HTR-8/SVneo (cell line): ENCODE measurements at regions not wholly inside any gene's neighbourhood (a gene's known extent, or its start where the extent isn't known, plus 50 kb on each side); places are given as distances from the start of the nearest gene placed in this dataset.
"Not testable (repeated sequence)": the region's sequence is repeated elsewhere in the genome, so short reads cannot be mapped to it uniquely, and the experiment has no call there.

Experiments used
- DNase-seq: peaks from one replicate; pipeline ENCODE4 v3.0.0; 2011; ENCODE audit warnings: low spot score, mixed read lengths; ENCODE audit not compliant: insufficient read length
- FAIRE-seq: peaks from 2 replicates; lab custom pipeline; 2011; peaks lifted over from hg19 to GRCh38; lab: Jason Lieb, UNC

DNA sequence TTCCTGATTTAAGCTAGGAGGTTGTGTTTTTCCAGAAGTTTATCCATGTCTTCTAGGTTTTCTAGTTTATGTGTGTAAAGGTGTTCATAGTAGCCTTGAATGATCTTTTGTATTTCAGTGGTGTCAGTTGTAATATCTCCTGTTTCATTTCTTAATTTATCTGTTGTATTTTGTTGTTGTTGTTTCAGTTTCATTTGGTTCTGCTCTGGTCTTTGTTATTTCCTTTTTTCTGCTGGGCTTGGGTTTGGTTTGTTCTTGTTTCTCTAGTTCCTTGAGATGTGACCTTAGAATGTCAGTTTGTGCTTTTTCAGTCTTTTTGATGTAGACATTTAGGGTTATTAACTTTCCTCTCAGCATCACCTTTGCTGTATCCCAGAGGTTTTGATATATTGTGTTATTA, 62.8 kb downstream of the SCP2D1 start:
- not testable (repeated sequence) for DNase-seq, FAIRE-seq

- FAIRE-seq (no peak), DNase-seq (no peak)
Measured at GRCh38 chr20:18879262-18879661, 65.7 kb downstream of the SCP2D1 start.

DNA sequence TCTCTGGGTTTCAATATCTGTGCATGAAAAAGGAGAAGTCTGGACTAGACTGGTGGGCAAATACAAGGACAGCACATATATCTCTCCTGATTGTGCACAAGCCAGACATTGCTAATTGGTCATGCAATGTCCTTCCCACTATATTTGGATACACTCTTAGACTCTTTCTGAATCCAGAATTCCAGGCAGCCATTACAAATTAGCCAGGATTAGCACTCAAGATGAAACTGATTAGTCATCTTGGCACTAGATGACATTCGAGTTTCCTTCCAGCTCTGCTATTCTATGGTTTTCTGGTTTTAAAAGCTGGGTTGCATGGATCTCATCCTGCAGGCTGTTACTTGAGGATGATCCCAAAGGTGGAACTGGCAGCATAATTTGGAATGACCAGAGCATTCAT, 73.2 kb downstream of the SCP2D1 start:
- DNase-seq = no peak

GRCh38 chr20:18901980-18902737, 88.6 kb downstream of the SCP2D1 start:
- FAIRE-seq (no peak), DNase-seq (no peak)

More for the DNA sequence above, 73.2 kb downstream of the SCP2D1 start:
- FAIRE-seq = no peak

DNA sequence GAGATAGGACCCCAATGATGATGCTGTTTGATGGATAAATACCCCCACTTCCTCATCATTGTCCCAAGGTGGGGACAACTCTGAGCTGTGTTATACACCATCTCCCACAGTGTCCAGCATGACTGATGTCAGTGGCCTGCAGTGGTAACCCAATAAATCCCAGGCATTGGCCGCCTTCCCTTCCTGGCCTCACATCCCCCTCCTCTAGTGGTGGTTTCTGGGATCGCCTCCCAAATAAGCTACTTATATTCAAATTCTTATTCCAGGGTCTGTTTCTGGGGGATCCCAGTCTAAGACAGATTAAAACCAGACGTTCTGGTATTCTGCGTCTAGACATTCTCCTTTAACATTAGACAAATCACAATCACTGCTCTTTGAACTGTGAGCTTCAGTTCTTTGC, 90.6 kb downstream of the SCP2D1 start:
- no peak for DNase-seq

DNA sequence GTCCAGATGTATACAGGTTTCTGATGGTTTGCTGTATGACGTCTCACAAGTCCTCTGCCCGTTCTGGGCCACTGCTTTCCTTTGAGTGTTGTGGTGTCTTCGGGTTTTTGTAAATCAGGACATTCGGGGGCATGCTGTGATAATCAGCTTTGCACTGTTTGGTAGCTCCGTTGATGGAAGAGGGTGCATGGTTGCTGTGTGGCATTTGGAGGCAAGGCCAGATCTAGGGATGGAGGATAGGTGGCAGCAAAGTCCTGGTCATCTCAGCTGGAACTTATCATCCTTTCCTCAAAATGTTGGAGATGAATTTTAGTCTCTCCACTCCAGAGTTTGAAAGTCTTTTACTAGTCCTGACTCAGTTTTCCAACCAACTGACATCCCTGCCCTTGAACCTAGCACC, 91.0 kb downstream of the SCP2D1 start:
- DNase-seq (no peak), FAIRE-seq (no peak)

More for the DNA sequence above, 90.6 kb downstream of the SCP2D1 start:
- no peak for FAIRE-seq

DNA sequence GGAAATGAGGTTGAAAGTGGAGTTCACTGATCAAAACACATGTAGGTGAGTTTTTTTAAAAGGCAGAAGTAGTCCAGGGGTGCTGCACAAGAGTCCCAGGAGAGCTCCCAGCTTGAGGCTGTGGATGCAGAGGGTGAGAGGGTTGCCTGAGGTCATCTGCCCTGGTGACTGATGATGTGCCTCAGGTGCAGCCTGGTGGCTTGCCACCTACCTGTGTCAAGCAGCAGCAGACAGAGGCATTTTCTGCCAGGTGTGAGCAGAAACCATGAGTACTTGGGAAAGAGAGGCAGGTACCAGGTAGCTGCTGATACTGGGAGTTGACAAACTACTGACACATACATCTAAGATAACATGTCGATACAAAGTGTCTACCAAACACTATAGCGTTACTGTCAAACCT, 92.5 kb downstream of the SCP2D1 start:
- no peak for FAIRE-seq
- no peak for DNase-seq

DNA sequence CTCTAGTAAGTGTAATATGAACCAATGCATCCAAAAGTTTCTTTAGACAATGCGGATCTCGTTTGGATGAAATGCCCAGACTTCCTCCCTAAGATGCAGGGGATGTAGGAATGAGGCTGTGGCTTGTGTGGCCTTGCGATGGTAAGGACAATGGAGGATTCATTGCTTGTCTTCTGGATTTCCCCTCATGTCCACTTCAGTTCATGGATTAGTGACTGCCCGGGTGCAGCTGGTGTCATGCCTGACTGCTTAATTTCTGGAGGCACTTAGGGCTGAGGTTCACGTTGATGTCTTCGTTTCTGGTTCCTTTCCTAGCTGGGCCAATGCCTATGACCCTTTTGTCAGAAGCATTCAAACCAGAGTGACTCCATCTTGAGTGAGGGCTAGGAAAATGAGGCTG, 93.8 kb downstream of the SCP2D1 start:
- no peak for DNase-seq
- no peak for FAIRE-seq

GRCh38 chr20:18908109-18908508, 94.5 kb downstream of the SCP2D1 start:
- DNase-seq (no peak), FAIRE-seq (no peak)

GRCh38 chr20:18909254-18909653, 95.7 kb downstream of the SCP2D1 start:
- FAIRE-seq = no peak
- no peak for DNase-seq

DNA sequence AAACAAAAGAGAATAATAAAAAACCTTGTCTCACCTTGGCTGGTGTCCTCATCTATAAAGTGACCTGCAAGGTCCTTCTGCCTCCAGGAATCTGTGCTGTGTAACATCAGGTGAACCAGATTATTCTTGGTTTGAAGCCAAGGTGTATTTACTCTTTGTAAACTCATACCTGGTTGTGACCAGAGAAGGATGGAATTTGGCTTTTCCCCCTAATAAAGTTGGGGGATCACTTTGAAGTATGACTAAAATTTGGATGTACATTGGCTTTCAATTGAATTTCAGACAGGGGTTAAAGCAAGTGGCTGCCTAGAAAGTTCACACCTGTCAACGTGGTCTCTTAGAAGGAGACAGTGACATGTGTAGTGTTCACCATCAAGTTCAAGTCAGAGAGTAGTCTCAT, 100.1 kb downstream of the SCP2D1 start:
- no peak for FAIRE-seq

DNA sequence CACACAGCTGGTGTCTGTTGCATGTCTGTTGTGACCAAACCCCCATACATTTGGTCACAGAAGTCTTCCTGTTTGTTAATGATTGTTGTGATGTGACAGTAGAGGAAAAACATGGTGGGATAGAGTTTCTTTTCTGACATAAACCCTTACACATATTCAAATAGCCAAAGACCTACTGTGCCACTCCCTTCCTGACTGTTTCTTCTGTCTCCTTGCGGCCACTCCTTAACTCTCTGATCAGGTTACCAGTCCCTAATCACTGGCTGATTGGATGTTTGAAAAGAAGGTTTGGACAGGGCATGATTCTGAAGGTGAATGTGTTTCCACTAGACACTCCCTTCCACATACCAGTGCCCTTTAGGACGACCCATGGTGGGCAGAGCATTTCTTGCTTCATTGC, 101.2 kb downstream of the SCP2D1 start:
- DNase-seq = no peak
- no peak for FAIRE-seq

More for the DNA sequence above, 100.1 kb downstream of the SCP2D1 start:
- DNase-seq = no peak

DNA sequence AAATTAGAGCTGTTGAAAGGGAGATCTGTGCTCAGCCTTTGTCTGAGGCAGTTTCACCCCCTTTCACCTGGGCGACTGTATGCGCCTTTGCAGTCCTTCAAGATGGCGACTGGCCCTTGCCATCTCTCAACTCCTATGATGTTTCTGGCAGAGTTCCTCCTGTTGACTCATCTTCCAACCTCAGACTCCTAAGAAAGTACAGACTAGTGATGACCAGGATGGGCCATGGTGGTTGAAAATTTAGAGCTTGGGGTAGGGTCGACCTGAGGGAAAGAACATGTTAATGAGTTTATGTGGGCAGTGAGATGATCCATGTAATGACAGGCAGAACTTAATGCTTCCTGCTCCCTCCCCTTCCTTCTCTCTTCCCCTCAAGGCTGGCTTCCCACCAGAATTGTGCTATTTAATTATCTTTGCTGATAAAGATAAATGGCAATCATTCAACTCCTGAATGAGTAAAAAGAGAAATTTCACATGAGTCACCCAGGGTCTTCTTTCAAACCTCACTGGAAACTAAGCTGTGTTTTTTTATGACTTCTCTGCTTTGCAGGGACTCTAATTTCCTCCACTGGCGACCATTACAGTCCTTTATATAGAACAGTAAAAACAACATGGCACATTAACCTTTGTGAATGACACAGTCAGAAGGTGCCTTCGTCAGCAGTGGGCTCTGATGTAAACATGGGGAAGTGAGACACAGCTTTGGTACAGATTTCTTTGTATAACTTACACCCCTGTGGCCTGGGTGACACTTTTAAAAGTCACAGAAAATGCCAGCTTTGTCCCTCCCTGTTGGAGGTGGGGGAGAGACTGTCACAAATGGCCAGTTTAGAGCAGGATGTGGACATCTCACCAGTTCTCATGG, 103.5 kb downstream of the SCP2D1 start:
- FAIRE-seq (no peak), DNase-seq (no peak)

GRCh38 chr20:18919996-18920395, 106.4 kb downstream of the SCP2D1 start:
- no peak for DNase-seq
- FAIRE-seq = no peak

- FAIRE-seq = no peak
Measured at GRCh38 chr20:18921291-18921690, 107.7 kb downstream of the SCP2D1 start.

GRCh38 chr20:18922251-18922650, 108.7 kb downstream of the SCP2D1 start:
- no peak for FAIRE-seq
- DNase-seq = no peak

More at GRCh38 chr20:18921291-18921690, 107.7 kb downstream of the SCP2D1 start:
- no peak for DNase-seq

GRCh38 chr20:18922898-18923297, 109.3 kb downstream of the SCP2D1 start:
- FAIRE-seq (no peak), DNase-seq (no peak)

- DNase-seq (no peak), FAIRE-seq (no peak)
Measured at GRCh38 chr20:18926965-18927364, 113.4 kb downstream of the SCP2D1 start.

DNA sequence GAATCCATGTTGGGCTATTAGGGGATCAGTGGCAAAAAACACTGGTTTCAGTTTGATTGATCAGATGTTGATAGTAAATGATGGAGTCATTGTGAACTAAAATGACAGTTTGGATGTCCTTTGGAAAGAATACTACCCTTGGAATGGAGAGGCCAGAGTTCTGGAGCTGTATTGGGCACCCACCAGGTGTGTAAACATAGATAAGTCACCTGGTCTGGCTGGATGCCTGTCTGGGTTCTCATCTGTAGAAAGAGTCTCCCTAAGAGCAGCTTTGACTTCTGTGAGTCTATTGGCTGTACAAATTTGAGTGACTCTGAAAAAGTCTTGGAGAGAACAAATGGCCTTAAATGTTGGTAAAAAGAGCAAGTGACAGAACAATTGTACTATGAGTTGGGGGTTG, 115.0 kb downstream of the SCP2D1 start:
- DNase-seq (no peak), FAIRE-seq (no peak)

GRCh38 chr20:18929800-18930199, 116.2 kb downstream of the SCP2D1 start:
- FAIRE-seq = no peak
- DNase-seq = no peak

DNA sequence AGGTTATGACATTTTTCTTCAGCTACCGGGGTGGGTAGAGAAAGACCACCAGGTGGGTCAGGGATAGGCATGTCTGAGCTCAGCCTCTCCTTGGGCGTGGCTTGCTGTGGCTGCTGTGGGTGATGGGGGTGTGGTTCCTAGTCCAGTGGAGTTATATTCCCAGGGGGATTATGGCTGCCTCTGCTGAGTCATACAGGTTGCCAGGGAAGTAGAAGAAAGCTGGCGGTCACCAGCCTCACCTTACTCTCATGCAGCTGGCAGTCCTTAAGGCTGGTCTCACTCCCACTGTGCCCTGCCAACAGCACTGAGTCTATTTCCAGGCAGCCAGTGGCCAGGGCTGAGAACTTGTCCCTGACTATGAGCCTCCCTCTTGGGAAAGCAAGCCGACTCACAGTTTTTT, 130.0 kb downstream of the SCP2D1 start:
- DNase-seq (no peak), FAIRE-seq (no peak)
